ENCODE measurements at regions not wholly inside any gene's neighbourhood (a gene's known extent, or its start where the extent isn't known, plus 50 kb on each side); places are given as distances from the start of the nearest gene placed in this dataset.

- no peak for DNase-seq
Observed at GRCh38 chrX:124529786-124530185, 183.4 kb downstream of the SH2D1A start.

GRCh38 chrX:124530803-124531202 lies 184.4 kb downstream of the SH2D1A start:
- no peak for DNase-seq

- DNase-seq = no peak
Observed at GRCh38 chrX:124534536-124534935, 188.2 kb downstream of the SH2D1A start.

- DNase-seq = no peak
Observed at GRCh38 chrX:124540474-124540873, 194.1 kb downstream of the SH2D1A start.

GRCh38 chrX:124548571-124548970 lies 202.2 kb downstream of the SH2D1A start:
- no peak for DNase-seq

GRCh38 chrX:124555036-124555595 lies 208.8 kb downstream of the SH2D1A start:
- DNase-seq = no peak

- DNase-seq = no peak
Observed at GRCh38 chrX:124557976-124558375, 211.6 kb downstream of the SH2D1A start.

- DNase-seq = no peak
Observed at GRCh38 chrX:124573468-124573867, 227.1 kb downstream of the SH2D1A start.

- DNase-seq = no peak
Observed at GRCh38 chrX:124592744-124593143, 246.4 kb downstream of the SH2D1A start.

- no peak for DNase-seq
Observed at GRCh38 chrX:124594017-124594651, 247.8 kb downstream of the SH2D1A start.

- no peak for DNase-seq
Observed at GRCh38 chrX:124605511-124605910, 259.1 kb downstream of the SH2D1A start.

- DNase-seq = no peak
Observed at GRCh38 chrX:124606724-124607123, 260.4 kb downstream of the SH2D1A start.

- no peak for DNase-seq
Observed at GRCh38 chrX:124619710-124620109, 273.3 kb downstream of the SH2D1A start.

- peak; percentile 11 for DNase-seq
Observed at GRCh38 chrX:124634363-124634762, 288.0 kb downstream of the SH2D1A start.

- DNase-seq = no peak
Observed at GRCh38 chrX:124641737-124642491, 295.6 kb downstream of the SH2D1A start.

- DNase-seq = no peak
Observed at GRCh38 chrX:124646403-124646802, 300.0 kb downstream of the SH2D1A start.

GRCh38 chrX:124651031-124651430 lies 304.7 kb downstream of the SH2D1A start:
- DNase-seq = peak; percentile 16

- DNase-seq = no peak
Observed at GRCh38 chrX:124665621-124666400, 319.4 kb downstream of the SH2D1A start.

- no peak for DNase-seq
Observed at GRCh38 chrX:124679199-124679598, 332.8 kb downstream of the SH2D1A start.

- no peak for DNase-seq
Observed at GRCh38 chrX:124680287-124680686, 333.9 kb downstream of the SH2D1A start.

- no peak for DNase-seq
Observed at GRCh38 chrX:124690495-124690894, 344.1 kb downstream of the SH2D1A start.

GRCh38 chrX:124699876-124700275 lies 353.5 kb downstream of the SH2D1A start:
- DNase-seq = no peak

- no peak for DNase-seq
Observed at GRCh38 chrX:124717537-124717936, 371.2 kb downstream of the SH2D1A start.

GRCh38 chrX:124719060-124719459 lies 372.7 kb downstream of the SH2D1A start:
- no peak for DNase-seq
